DMS 273 (cell line): ENCODE measurements at regions not wholly inside any gene's neighbourhood (a gene's known extent, or its start where the extent isn't known, plus 50 kb on each side); places are given as distances from the start of the nearest gene placed in this dataset.

Experiments
- DNase-seq: peaks from one replicate; lab custom pipeline; 2025; ENCODE audit not compliant: unreplicated experiment; lab: John Stamatoyannopoulos, UW

DNA sequence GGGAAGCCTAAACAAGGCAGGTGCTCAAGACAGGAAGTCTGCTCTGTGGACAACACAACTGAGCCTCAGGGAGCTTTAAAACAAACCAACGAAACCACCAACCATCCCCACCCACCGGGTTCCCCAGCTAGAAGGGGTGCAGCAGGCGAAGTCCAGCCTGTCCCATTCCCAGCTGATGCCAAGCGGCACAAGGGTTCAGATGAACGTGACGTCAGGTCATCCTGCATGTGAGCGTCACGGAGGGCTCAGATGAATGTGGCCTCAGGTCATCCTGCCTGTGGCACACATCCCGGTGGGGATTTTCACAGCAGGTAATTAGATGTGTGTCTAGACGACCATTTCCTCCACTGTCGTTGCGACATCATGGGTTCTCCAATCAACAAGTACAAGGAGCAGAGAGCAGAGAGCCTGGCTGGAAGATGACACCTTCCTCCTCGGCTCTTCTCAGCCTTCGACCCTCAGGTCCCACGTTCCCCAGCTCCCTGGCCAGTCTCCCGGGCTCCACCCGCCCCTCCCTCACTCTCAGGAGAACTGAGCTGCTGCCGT, 246.5 kb downstream of the FOXL1 start:
- no peak for DNase-seq

DNA sequence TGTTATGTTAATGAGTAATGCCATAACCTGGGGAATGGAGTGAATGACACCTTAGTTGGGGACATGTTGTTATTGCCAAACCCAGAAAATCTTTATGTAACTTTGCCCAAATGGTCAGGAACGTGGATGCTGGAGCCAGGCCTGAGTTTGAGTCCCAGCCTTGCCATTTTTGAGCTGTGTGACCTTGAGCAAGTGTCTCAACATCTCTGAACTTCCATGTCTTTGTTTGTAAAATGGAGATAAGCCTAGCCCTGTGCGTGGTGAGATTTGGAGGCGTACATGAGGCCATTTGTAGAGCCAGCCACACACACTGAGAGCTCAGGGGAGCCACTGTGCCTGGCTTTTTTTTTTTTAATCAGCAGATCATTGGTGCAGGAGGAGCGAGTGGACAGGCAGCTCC, 247.3 kb downstream of the FOXL1 start:
- DNase-seq = no peak

DNA sequence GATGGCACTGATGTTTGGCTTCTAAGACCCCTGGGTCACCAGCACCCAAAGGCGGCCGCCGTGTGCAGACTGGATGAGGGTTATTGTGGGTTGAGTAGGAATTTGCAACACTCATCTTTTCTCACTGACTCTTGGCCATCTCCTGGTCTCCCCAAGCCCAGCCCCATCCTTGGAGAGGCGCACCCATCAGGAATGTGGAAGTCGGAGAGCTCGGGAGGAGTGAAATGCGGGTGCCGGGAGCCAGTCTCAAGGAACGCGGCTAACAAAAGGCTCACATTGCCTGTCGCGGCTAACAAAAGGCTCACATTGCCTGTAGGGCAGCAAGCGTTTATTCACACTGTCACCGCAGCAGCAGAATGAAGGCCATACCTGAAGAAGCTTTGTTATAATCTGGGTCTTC, 248.6 kb downstream of the FOXL1 start:
- DNase-seq = no peak

DNA sequence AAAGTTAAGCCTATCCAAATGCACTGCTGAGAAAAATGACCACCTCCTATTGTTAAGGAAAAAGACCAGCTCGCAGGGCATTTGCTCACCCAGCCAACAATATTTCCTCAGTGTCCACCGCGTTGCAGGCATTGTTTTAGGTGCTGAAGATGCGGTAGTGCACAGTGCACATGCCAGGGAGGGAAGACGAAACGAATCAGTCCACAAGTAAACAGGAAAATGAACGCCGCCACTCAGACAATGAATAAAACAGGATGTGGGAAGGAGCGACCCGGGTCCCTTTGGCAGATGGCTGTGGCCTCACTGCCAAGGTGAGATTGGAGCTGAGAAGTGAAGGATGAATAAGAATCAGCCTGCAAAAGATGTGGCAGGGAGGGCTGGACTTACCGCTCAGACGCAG, 249.2 kb downstream of the FOXL1 start:
- no peak for DNase-seq

DNA sequence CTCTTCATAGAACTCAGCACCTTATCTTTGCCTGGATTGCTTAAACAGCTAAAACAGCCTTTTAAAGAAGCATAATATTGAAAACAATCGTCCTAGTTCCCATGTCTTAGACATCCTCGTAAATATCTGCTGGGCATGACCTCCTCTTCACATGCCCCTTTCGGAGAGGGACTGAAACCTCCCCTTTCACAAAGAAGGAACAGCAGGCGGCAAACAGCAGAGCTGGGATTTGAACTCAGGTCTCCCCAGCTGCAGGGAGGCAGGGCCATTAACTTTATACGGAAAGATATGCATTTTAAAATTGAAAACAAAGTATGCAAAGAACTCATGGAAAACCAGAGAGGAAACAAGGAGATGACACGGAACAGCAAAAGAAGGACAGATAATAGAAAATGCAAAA, 249.9 kb downstream of the FOXL1 start:
- DNase-seq = no peak

DNA sequence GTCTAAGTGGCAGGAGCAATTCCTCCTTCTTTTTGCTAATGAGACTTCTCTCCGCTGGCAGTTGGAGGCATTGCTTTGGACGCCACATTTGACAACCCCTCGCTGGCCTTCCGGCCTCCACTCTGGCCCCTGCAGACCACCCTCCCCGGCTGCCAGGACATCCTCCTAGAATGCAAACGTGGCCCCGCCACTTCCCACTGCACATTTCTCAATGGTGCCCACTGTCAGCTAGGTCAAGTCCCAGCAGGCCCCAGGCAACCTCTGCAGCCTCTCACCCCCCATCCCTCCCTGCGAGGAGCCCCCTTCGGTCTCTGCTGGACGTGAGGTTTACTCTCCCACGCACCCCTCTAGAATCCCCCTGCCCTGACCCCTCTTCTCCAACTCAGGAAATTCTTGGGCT, 250.3 kb downstream of the FOXL1 start:
- DNase-seq = no peak

DNA sequence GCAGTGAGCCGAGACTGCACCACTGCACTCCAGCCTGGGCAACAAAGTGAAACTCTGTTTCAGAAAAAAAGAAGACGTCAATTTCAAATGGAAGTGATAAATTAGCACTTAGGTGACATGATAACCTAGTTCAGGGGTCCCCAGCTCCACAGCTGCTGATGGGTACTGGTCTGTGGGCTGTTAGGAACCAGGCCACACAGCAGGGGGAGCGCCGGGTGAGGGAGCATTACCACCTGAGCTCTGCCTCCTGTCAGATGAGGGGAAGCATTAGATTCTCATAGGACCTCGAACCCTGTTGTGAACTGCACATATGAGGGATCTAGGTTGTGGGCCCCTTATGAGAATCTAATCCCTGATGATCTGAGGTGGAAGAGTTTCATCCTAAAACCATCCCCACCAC, 253.0 kb downstream of the FOXL1 start:
- DNase-seq = no peak

DNA sequence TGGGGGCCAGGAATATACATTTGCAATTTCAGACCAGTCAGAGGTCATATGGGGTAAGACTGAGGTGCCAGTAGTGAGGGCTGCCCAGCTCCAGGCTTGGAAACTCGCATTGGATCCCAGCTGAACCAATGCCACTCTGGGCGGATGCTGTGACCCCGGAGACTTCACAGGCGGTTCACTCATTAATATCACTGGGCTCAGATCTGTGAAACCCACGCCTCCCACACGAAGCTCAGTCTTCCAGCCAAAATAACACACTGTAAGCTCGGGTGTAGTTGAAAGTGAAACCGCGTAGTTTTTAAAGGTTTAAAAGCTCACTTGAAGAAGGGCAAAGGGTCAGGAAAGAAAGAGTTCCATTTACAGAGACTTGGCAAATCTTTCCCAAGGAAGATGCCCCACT, 254.8 kb downstream of the FOXL1 start:
- no peak for DNase-seq

DNA sequence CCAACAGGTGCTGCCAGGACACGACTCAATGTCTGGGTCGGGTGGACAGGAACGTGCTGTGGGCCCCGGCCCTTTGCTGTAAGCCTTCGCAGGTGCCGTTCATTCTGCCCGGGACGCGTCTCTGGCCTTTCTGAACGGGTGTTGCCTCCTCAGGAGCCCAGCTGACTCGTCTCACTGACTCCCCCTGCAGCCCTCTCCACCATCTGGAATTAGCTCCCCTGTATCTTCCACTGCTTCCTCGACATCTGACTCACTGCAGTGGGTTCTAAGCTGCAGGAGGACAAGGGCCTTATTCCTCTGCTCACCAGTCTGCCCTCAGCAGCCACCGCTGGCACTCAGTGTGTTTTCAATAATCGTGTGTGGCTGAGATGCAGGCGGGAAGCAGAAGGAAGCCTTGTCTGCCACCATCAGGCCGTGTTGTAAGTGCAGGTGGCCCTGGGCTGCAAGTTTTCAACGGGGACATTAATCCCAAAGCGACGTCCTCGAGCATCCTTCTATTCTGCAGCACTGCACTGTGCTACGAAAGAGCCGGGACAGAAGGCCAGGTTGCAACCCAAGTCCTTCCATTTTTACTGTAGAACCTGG, 256.2 kb downstream of the FOXL1 start:
- peak; percentile 43 for DNase-seq

DNA sequence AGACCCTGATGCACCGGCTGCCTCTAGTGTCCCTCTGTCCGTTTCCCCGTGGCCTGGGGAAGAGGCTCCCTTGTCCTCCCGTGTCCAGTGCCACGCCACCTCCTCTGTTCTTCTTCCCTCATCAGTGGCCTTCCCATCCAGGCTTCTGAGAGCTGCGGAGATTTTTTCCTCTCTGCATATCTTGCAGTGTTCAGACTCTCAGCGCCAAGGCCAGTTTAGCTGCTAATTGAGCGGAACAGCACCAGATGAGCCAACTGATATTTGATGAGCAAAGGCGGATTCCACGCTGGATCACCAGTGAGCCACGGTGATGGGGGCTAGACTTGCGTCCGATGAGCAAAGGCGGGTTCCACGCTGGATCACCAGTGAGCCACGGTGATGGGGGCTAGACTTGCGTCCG, 257.6 kb downstream of the FOXL1 start:
- DNase-seq = no peak

DNA sequence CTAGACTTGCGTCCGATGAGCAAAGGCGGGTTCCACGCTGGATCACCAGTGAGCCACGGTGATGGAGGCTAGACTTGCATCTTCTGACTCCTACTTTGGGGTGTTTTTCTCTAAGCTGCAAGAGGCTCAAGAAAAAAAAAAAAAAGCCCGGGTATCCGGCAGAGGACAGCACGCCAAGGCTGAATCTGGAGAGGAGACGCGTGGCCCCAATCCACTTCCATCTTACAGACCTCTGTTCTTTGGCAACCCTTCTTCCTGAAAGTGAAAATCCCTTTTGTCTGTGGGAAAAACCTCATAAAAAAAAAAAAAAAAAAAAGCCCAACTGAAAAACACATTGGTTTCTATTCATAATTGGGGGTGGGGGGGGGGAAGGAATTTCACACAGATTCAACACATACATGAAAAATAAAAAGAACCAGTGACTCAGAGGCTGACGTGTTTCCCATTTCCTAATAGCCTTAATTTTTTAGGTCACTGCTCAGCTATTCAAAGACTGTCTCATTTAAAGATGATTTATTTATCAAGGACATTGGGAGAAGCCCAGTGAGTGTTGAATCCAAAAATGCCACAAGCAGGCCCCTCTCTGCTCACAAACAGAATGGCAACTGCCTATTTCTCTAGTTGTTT, 258.3 kb downstream of the FOXL1 start:
- no peak for DNase-seq

DNA sequence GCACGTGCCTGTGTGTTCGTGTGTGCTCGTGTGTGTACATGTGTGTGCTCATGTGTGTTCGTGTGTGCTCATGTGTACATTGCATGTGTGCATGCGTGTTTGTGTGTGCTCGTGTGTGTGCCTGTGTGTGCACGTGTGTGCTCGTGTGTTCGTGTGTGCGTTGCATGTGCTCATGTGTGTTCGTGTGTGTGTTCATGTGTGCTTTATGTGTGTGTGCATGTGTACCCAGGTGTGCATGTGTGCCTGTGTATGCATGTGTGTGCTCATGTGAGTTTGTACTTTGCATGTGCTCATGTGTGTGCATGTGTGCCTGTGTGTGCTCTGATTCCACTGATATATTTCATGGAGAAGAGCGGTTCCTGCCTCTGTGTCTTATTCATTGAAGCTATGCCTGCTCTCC, 265.5 kb downstream of the FOXL1 start:
- DNase-seq = no peak

DNA sequence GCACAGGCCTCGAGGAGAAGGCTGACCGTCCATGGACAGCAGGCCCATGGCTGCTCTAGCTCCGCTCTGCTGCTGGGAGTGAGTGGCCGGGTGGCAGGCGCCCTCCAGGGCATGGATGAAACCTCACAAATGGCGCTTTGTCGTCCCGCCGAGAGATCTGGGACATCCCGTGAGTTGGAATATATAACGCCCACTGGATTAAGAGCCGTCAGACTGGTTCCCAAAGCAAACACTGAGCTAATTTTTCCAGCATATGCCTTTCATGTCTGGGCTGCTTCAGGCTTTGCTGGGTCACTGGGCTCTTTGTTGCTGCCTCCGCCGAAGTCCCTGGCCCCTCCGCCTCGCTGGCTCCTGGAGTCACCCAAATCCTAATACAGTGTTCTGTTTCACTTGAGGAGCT, 266.3 kb downstream of the FOXL1 start:
- no peak for DNase-seq

DNA sequence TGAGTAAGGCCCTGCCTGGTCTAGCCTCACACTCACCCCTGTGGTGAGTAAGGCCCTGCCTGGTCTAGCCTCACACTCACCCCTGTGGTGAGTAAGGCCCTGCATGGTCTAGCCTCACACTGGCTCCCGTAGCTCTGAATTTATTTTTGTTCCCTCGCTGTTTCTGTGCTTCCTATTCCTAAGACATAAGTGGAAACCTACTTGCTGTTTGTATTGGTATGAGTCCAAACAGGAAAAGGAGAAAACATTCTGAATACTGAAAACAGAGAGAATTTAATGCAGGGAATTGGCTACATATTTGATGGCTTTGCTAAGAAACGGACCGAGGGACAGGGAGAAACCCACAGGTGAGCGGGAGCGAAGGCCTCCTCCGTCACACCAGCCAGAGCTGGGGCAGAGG, 267.8 kb downstream of the FOXL1 start:
- no peak for DNase-seq

DNA sequence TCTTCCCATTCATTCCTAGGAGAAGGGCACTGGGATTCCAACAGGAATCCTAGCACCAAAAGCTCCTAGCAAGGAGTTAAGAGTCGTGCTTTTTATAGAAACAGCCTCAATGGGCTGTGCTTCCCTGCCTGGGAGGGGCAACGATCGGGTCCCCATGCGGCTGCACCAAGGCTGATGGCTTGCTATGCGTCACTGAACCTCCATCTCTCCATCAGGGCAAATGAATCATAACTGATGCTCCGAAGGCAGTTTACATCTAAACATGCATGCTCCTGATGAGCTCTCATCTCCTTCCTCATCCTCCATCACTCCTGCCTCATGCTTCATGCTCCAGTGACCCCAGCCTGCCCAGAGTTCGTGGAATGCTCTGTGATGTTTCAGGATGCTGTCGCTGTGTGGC, 270.5 kb downstream of the FOXL1 start:
- DNase-seq = no peak

DNA sequence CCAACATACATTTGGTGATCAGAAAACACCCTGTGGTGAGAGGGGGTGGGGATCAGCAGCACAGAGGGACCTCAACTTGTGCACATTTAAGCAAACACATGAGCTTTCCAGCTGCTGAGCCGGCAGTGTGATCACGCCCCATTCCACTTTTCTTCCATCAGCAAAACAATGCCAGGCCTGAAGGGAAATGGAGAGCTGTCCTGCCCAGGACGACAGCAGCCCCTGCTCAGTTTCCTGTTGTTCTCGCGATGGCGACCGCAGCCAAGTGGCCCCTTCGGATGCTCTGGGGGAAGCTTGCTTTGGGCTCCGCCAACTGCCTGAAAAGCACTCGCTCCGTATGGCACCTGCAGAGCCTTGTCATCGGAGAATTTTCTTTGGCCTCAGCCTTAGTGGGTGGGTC, 272.3 kb downstream of the FOXL1 start:
- DNase-seq = no peak

DNA sequence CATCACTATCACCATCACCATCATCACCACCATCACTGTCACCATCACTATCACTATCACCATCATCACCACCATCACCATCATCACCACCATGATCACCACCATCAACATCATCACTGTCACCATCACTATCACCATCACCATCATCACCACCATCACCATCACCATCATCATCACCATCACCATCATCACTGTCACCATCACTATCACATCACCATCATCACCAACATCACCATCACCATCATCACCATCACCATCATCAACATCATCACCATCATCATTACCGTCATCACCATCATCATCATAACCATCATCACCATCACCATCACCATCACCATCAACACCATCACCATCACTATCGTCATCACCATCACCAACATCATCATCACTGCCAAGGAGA, 273.8 kb downstream of the FOXL1 start:
- no peak for DNase-seq

DNA sequence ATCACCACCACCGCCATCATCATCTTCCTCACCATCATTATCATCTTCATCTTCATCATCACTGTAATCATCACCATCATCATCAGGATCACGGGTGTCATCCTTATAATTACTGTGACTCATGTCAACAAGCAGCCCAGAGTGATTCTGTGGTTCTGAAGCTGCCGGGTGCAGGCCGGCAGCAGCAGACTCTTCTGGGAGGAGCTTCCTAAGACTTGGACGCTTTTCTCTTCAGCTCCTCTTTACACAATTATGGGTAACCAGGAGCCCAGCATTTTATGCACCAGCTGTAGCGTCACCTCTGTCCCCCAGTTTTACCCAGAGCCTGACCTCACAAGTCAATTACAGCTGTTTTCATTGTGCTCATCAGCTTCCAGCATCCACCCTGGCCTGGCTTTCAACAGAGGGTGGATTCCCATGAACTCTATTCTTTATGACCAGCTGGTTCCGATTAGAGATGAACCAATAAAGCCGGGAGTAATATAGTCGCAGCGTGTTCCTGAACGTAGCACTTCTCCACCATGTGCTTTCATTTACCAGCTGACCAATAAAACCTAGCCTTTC, 275.8 kb downstream of the FOXL1 start:
- DNase-seq = no peak

DNA sequence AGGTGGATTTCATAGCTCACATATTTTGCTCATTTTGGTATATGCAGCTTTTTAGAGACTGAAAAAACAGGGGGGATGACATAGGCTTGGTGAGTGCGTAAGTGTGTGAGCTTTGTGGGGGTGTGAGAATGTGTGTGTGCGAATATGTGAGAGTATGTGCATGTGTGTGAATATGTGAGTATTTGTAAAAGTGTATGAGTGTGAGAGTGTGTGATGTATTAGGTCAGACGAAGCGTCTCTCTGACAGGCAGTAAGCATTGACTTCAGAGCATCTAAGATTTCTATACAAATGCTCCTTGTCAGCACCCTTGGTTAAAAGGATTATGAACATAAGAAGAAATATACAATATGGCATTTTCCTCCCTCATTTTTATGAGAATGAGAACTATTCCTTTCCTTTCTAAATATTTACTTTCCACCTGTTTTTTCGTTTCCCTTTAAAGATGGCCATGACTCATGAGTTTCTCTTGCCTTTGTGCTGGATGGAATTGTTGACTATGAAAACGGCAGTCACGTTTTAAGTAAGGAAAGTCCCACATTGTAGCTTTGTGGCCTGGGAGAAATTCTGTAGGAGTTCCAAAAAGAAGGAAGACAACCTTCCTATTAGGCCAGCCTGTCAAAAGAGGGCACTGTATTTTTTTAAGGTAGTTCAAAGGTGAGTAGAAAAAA, 276.4 kb downstream of the FOXL1 start:
- no peak for DNase-seq

DNA sequence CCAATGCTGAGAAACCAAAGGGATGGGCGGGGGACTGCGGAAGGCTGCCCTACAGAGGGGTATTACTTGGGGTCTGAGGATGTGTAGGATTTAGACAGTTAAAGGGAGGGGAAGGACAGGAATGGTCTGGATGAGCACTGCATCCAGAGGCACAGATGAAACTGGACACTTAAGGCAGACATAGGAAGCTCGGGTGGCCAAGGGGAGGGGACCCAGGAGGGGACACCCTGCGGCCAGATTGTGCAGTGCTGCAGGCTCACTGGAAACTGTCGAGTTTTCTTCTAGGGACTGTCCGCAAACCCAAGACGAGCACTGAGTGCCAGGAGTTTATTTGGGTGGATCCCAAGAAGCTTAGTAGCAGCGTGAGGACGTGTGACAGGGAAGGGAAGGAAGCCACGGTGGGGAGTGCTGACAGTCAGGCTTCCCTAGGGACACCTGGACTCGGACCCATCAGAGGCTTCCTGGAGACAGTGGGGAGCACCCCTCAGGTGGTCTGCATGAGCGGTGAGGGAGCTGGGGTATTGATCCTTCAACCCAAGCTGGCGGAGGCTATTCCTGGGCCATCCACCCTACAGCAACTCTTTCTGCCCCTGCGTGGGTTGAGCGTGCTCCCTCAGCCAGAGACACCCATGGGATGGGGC, 278.7 kb downstream of the FOXL1 start:
- DNase-seq = no peak

DNA sequence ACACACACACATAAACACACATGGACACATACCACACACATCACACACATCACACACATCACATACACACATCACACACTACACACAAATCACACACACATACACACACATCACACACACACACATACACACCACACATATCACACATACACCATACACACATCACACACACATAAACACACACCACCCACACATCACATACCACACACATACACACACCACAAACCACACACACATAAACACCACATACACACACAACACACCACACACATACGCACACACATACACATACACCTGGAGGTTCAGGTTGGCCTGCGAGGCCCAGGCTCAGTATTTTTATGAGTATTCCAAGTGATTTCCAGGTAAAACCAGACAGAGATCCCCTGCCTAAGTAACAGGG, 279.5 kb downstream of the FOXL1 start:
- no peak for DNase-seq

DNA sequence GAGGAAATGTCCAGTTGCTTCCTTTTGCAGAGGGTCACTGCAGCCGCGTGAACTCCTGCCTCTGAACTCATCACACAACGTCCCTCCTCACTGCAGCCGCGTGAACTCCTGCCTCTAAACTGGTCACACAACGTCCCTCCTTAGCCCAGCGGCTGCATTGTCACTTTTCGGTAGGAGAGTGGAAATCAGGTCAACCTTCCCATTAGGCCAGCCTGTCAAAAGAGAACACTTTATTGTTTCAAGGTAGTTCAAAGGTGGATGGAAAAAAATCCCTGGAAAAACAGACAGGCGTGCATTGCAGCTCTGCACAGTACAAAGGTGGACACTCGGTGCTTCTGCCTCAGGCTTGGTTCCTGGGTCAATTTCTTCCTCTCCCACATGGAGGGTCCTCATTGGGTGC, 280.2 kb downstream of the FOXL1 start:
- no peak for DNase-seq
